SKM-1 treated with dmso at 0.1 percent for 144 hours (cell line): ENCODE measurements at regions not wholly inside any gene's neighbourhood (a gene's known extent, or its start where the extent isn't known, plus 50 kb on each side); places are given as distances from the start of the nearest gene placed in this dataset.
"Not testable (repeated sequence)": the region's sequence is repeated elsewhere in the genome, so short reads cannot be mapped to it uniquely, and the experiment has no call there.

Source experiments
- DNase-seq: peaks from one replicate; lab custom pipeline; 2025; ENCODE audit not compliant: unreplicated experiment; lab: John Stamatoyannopoulos, UW

- no peak for DNase-seq
Observed at GRCh38 chr5:74462356-74462755, 178.2 kb downstream of the ENC1 start.

GRCh38 chr5:74461251-74461650 lies 179.3 kb downstream of the ENC1 start:
- no peak for DNase-seq

- no peak for DNase-seq
Observed at GRCh38 chr5:74460694-74461093, 179.8 kb downstream of the ENC1 start.

- no peak for DNase-seq
Observed at GRCh38 chr5:74459984-74460383, 180.5 kb downstream of the ENC1 start.

- no peak for DNase-seq
Observed at GRCh38 chr5:74457876-74458275, 182.7 kb downstream of the ENC1 start.

GRCh38 chr5:74454263-74455030 lies 186.1 kb downstream of the ENC1 start:
- DNase-seq = no peak

- peak; percentile 39 for DNase-seq
Observed at GRCh38 chr5:74452856-74453255, 187.7 kb downstream of the ENC1 start.

GRCh38 chr5:74450095-74450494 lies 190.4 kb downstream of the ENC1 start:
- DNase-seq = no peak

GRCh38 chr5:74446725-74447241 lies 193.7 kb downstream of the ENC1 start:
- no peak for DNase-seq

- DNase-seq = no peak
Observed at GRCh38 chr5:74442466-74442865, 198.1 kb downstream of the ENC1 start.

GRCh38 chr5:74441616-74442015 lies 198.9 kb downstream of the ENC1 start:
- DNase-seq = no peak

- DNase-seq = no peak
Observed at GRCh38 chr5:74440341-74440740, 200.2 kb downstream of the ENC1 start.

GRCh38 chr5:74437870-74438269 lies 202.7 kb downstream of the ENC1 start:
- not testable (repeated sequence) for DNase-seq

- peak; percentile 87 for DNase-seq
Observed at GRCh38 chr5:74433896-74434829, 206.4 kb downstream of the ENC1 start.

GRCh38 chr5:74433255-74433895 lies 207.2 kb downstream of the ENC1 start:
- DNase-seq = peak; percentile 55

GRCh38 chr5:74432721-74433120 lies 207.8 kb downstream of the ENC1 start:
- no peak for DNase-seq

GRCh38 chr5:74432216-74432615 lies 208.3 kb downstream of the ENC1 start:
- no peak for DNase-seq

GRCh38 chr5:74431290-74431669 lies 209.2 kb downstream of the ENC1 start:
- no peak for DNase-seq

GRCh38 chr5:74430631-74431289 lies 209.8 kb downstream of the ENC1 start:
- DNase-seq = no peak

GRCh38 chr5:74429495-74429894 lies 211.0 kb downstream of the ENC1 start:
- no peak for DNase-seq

GRCh38 chr5:74428876-74429275 lies 211.7 kb downstream of the ENC1 start:
- DNase-seq = no peak
